SK-N-MC (cell line): ENCODE measurements at regions not wholly inside any gene's neighbourhood (a gene's known extent, or its start where the extent isn't known, plus 50 kb on each side); places are given as distances from the start of the nearest gene placed in this dataset.

ENCODE experiments used
- EZH2 ChIP-seq: fragments of 200-600 bp; sonication (generic); IDR thresholded peaks from one replicate; pipeline ENCODE4 v1.6.1; 2017; ENCODE audit warnings: antibody characterized with exemption
- POLR2AphosphoS5 ChIP-seq: IDR thresholded peaks from 2 replicates; pipeline ENCODE4 v1.6.1; 2012; ENCODE audit warnings: mild to moderate bottlenecking, low read depth, low read length, borderline replicate concordance

- TF ChIP-seq POLR2AphosphoS5: no peak
- no peak for TF ChIP-seq EZH2
Measured at GRCh38 chr11:127103586-127104388, 103.2 kb upstream of the KIRREL3 start.
